Thyroid gland (tissue), 4 donors: ENCODE measurements at regions not wholly inside any gene's neighbourhood (a gene's known extent, or its start where the extent isn't known, plus 50 kb on each side); places are given as distances from the start of the nearest gene placed in this dataset.

ENCODE experiments used
- DNase-seq, 2 donors: peaks; one replicate each; pipeline ENCODE4 v3.0.0-alpha.2; 2019
- H3K27ac ChIP-seq, 3 donors: fragments of 200-600 bp; sonication (generic); 1 replicate in 2 of 3; 2 replicates in 1 of 3; pipeline ENCODE4 v1.5.1; 2016 to 2019; ENCODE audit warnings: mild to moderate bottlenecking in 1 of 3, moderate library complexity in 1 of 3
- H3K27me3 ChIP-seq: fragments of 200-600 bp; sonication (generic); one replicate; pipeline ENCODE4 v1.5.1; 2019
- H3K36me3 ChIP-seq, 2 donors: fragments of 200-600 bp; sonication (generic); one replicate each; pipeline ENCODE4 v1.5.1; 2016 to 2019
- H3K4me1 ChIP-seq, 2 donors: fragments of 200-600 bp; sonication (generic); one replicate each; pipeline ENCODE4 v1.5.1; 2017 to 2019
- H3K4me3 ChIP-seq, 3 donors: fragments of 200-600 bp; sonication (generic); replicated peaks in 1 of 3; 1 replicate in 2 of 3; 2 replicates in 1 of 3; pipeline ENCODE4 v1.5.1; 2016; ENCODE audit warnings: mild to moderate bottlenecking in 1 of 3
- H3K9me3 ChIP-seq: fragments of 200-600 bp; sonication (generic); one replicate; pipeline ENCODE4 v1.5.1; 2017
- POLR2A ChIP-seq, 2 donors: fragments of 450-650 bp; IDR thresholded peaks; one replicate each; pipeline ENCODE4 v1.6.1; 2017; ENCODE audit warnings: antibody characterized with exemption in 2 of 2, mild to moderate bottlenecking in 2 of 2, moderate library complexity in 1 of 2
- WGBS, 2 donors: methylation state at CpG; one replicate each; pipeline ENCODE4 v1.1.5; 2017; 5-methylcytosine and 5-hydroxymethylcytosine counted together
- intact Hi-C: fragments of 100-400 bp; cut with DNase I; formaldehyde crosslinking; loops from one replicate; pipeline ENCODE4 v1.15.1; 2023
- TF ChIP-seq, protein P1 (sequence below), 6 experiments: fragments of 200-600 bp in 3 of 6; fragments of 450-650 bp in 3 of 6; sonication (generic) in 3 of 6; IDR thresholded peaks; one replicate each; pipeline ENCODE4 v1.5.1; 2016 to 2019; ENCODE audit warnings: antibody characterized with exemption in 6 of 6, mild to moderate bottlenecking in 2 of 6, inconsistent platforms in 1 of 6, moderate library complexity in 1 of 6

DNA sequence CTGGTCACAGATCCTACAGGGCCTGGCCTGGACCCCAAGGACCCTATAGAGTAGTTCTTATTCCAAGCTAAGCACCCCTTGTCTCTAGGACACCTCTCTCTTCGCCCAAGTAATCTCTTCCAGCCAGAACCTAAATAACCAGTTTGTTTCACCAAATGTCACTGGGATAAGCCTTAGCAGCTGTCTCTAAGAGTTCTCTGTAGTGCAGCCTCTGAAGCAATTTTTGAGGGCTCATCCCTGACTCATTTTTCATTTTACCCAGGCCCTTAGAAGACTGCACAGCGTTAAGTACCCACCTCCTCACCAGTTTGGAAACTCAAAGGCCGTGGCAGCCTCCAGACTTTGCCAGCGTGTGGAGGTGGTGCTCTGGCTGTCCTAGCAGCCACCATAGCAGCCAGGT is 290.1 kb upstream of the SIX2 start:
- Histone ChIP-seq H3K4me1 (no peaks in the 10 kb centered on the region), H3K27ac (no peak overlapping the region), H3K9me3 (no peaks in the 10 kb centered on the region), H3K4me3 (no peak overlapping the region), H3K27me3 (no peaks in the 10 kb centered on the region), H3K36me3 (no peaks in the 10 kb centered on the region)
- DNase-seq: no peak
- TF ChIP-seq POLR2A (IDR thresholded peaks at IDR 0.05): no peak
- TF ChIP-seq, protein P1, sequence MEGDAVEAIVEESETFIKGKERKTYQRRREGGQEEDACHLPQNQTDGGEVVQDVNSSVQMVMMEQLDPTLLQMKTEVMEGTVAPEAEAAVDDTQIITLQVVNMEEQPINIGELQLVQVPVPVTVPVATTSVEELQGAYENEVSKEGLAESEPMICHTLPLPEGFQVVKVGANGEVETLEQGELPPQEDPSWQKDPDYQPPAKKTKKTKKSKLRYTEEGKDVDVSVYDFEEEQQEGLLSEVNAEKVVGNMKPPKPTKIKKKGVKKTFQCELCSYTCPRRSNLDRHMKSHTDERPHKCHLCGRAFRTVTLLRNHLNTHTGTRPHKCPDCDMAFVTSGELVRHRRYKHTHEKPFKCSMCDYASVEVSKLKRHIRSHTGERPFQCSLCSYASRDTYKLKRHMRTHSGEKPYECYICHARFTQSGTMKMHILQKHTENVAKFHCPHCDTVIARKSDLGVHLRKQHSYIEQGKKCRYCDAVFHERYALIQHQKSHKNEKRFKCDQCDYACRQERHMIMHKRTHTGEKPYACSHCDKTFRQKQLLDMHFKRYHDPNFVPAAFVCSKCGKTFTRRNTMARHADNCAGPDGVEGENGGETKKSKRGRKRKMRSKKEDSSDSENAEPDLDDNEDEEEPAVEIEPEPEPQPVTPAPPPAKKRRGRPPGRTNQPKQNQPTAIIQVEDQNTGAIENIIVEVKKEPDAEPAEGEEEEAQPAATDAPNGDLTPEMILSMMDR (IDR thresholded peaks at IDR 0.05): no peak
- WGBS, 2 donors: 90 to 98% methylated on average over 4 of the region's 4 CpGs
- intact Hi-C loops: no loop called here

DNA sequence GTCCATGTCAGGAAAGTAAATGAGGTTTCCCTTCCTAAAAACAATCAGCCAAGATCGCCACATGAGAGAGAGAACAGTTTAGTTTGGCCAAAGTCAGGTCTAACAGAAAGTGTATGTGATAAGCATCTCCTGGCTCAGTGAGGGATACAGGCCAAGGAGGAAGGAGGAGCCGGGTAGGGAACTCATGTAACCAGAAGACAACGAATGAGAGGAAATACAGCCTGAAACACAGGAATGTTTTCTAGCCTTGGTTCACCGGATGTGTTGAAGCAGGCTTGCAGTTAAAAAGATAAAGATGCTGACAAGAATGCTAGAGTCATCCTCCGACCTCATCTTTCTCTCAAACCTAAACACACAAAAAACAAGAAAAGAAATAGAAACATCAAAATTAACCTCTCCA is 283.9 kb upstream of the SIX2 start:
- H3K27ac ChIP-seq: no peak overlapping the region
- WGBS, 2 donors: 50 to 52% methylated on average over 5 of the region's 5 CpGs
- H3K27me3 ChIP-seq: no peaks in the 10 kb centered on the region
- no peak overlapping the region for H3K4me3 ChIP-seq
- no peaks in the 10 kb centered on the region for H3K9me3 ChIP-seq
- H3K4me1 ChIP-seq: no peaks in the 10 kb centered on the region
- TF ChIP-seq POLR2A (IDR thresholded peaks at IDR 0.05): no peak
- TF ChIP-seq, protein P1 (IDR thresholded peaks at IDR 0.05): no peak
- intact Hi-C loops: no loop called here
- no peaks in the 10 kb centered on the region for H3K36me3 ChIP-seq
- no peak for DNase-seq

DNA sequence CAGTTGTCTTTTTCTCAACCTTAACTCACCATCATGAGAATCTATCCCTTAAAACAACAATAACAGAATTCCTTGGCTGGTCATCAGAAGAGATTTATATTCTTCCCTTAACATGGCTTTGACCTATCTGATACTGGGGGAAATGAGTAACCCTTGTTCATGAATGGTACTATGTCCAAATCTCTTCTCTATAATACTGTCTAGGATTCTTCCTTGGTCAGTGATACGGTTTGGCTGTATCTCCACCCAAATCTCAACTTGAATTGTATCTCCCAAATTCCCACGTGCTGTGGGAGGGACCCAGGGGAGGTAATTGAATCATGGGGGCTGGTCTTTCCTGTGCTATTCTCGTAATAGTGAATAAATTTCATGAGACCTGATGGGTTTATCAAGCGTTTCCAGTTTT is 282.0 kb upstream of the SIX2 start:
- no peaks in the 10 kb centered on the region for H3K9me3 ChIP-seq
- peaks cover 0 to 9% of the 10 kb centered on the region in 2 donors for H3K4me1 ChIP-seq
- H3K27me3 ChIP-seq: no peaks in the 10 kb centered on the region
- no peak overlapping the region for H3K27ac ChIP-seq
- DNase-seq: no peak
- intact Hi-C loops: no loop called here
- TF ChIP-seq POLR2A (IDR thresholded peaks at IDR 0.05): no peak
- TF ChIP-seq, protein P1 (IDR thresholded peaks at IDR 0.05): no peak
- H3K4me3 ChIP-seq: no peak overlapping the region
- no peaks in the 10 kb centered on the region for H3K36me3 ChIP-seq
- WGBS, 2 donors: 74 to 88% methylated on average over 4 of the region's 4 CpGs

DNA sequence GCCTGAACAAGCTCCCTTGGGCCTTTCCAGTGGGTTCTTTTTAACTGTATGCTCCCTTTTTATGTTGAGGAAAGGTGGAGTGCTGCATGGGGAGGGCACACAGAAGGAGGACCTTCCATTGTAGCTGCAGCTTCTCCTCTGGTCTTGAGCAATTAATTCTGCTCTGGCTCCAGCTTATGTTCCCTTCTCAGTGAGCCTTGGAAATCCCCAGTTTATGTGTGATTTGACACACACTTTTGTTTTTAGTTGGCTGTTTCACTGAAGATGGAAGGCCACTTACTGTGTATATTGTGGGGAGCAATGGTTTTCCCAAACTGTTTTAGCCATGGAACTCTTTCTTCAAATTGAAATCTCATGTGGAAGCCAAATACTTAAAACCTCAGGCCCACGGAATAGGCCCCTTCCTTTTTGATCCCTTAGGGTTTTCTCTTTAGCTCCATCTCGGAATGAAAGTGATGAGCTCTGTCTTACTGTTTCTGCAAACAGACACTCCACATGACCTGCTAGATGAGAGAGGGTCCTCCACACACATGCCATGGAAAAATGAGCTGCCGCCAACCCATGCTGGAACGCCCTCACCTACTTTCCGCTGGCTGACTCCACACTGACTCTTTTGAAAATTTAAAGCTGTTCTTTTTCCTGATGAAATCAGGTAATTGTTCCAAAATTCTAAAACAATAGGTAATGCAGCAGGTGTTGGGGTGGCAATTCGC is 280.9 kb upstream of the SIX2 start:
- Histone ChIP-seq H3K4me3 (no peak overlapping the region), H3K27ac (no peak overlapping the region), H3K36me3 (no peaks in the 10 kb centered on the region), H3K4me1 (peaks cover 0 to 9% of the 10 kb centered on the region in 2 donors), H3K27me3 (no peaks in the 10 kb centered on the region), H3K9me3 (no peaks in the 10 kb centered on the region)
- intact Hi-C loops: no loop called here
- 90 to 95% methylated on average over 6 of the region's 6 CpGs for WGBS, 2 donors
- no peak for DNase-seq
- TF ChIP-seq, protein P1 (IDR thresholded peaks at IDR 0.05): no peak
- TF ChIP-seq POLR2A (IDR thresholded peaks at IDR 0.05): no peak

DNA sequence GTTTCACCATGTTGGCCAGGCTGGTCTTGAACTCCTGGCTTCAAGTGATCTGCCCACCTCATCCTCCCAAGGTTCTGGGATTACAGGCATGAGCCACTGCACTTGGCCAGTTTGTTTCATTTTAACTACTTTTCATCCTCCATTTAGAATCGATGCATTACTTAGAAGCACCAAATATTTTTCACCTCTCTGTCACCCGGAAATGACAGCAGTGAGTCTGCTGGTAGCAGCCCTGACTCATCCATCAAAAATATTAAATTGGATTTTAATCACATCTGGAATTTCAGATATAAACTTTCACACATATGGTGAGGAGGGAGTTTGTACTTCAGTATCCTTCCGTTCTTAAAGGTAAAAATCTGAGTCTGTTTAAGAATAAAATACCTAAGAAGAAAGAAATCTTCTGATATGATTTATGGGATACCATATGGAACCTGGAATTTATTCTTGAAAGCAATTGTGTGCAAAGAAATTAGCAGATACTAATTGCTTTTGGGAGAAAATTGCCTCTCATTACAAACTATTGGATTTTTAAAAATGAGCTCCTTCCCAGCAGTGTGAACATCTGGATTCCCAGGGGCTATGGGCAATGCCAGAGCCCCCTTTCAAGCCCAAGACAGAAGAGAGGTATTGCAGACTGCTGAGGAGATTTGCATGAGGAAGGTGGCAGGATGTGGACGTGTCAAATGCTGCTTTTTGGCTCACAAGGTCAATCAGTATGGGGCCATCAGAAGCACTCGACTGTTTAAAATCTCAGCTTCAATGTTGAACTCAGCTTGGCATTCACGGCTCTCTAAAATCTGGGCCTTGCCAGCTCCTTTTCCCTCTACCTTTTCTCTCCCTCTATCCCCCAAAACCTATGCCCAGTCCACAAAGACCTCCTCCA is 279.5 kb upstream of the SIX2 start:
- Histone ChIP-seq H3K36me3 (no peaks in the 10 kb centered on the region), H3K4me1 (peaks cover 0 to 9% of the 10 kb centered on the region in 2 donors), H3K27me3 (no peaks in the 10 kb centered on the region), H3K9me3 (no peaks in the 10 kb centered on the region), H3K4me3 (no peak overlapping the region), H3K27ac (no peak overlapping the region)
- TF ChIP-seq, protein P1 (IDR thresholded peaks at IDR 0.05): no peak
- TF ChIP-seq POLR2A (IDR thresholded peaks at IDR 0.05): no peak
- WGBS, 2 donors: 87 to 91% methylated on average over 6 of the region's 6 CpGs
- intact Hi-C loops: no loop called here
- DNase-seq: no peak
